GM21367 (cell line): ENCODE measurements at regions not wholly inside any gene's neighbourhood (a gene's known extent, or its start where the extent isn't known, plus 50 kb on each side); places are given as distances from the start of the nearest gene placed in this dataset.

Experiments
- ATAC-seq: cut with Tn5 transposase; IDR thresholded peaks from one replicate; pipeline ENCODE4 v1.9.1; 2021; ENCODE audit not compliant: unreplicated experiment

DNA sequence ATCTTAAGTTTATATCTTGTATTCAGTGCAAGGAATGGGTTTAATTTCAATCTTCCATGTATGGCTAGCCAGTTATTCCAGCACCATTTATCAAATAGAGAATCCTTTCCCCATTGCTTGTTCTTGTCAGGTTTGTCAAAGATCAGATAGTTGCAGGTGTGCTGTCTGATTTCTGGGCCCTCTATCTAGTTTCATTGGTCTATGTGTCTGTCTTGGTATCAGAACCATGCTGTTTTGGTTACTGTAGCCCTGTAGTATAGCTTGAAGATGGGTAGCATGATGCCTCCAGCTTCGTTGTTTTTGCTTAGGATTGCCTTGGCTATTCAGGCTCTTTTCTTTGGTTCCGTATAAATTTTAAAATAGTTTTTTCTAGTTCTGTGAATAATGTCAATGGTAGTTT is 200.0 kb downstream of the MANEA start:
- ATAC-seq: no peak

DNA sequence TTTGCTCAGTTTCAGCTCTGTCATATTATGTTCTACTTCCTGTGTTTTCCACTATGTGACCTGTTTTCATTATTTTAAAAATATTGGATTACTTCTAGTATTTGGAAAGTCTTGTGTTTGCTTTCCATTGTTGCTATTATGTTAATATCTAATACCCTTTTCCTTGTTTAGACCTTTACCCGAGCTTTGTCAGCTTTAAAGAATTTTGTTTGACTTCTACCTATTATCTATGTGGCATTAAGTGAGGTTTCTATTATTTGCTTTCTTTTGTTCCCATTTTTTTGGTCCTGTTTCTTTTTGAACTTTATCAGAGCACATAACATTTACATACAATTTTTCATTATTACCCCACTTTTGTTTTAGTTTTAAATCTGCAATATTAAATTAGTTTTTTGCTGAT is 202.7 kb downstream of the MANEA start:
- no peak for ATAC-seq

DNA sequence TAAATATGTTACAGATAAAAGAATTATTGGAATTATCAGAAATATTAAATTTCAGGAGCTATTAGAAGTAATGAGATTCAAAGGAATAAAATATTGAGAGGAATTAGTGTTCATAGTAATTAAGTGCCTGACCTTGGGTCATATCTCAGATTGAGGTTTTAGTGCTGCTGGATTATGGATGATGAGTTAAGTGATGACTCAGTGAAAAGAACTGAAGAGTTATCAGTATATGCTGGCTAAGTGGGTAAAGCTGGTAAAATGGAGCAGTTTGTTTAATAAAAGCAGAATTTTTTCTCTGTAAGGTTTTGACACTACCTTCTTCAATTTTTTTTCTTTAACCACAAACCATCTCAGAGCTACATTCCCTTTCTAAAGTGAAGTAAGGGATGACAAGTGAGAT is 206.7 kb downstream of the MANEA start:
- ATAC-seq: no peak

DNA sequence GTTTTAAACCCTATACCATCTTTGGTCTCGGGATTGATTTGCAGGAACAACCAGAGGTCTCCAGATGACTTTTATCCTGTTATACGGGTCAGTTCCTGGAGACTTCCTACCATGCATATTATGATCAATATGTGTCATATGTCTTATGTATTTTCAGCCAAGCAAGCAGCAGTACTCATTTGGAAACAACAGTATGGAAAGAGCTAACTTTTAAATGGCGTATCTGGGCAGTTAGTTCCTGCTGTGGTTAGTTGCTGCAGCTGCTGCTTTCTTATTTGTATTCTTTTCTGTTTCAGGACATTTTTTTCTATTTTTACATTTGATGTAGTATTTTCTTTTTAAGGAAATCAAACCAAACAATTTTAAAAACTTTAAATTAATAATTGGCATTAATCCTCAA is 207.5 kb downstream of the MANEA start:
- ATAC-seq: no peak

DNA sequence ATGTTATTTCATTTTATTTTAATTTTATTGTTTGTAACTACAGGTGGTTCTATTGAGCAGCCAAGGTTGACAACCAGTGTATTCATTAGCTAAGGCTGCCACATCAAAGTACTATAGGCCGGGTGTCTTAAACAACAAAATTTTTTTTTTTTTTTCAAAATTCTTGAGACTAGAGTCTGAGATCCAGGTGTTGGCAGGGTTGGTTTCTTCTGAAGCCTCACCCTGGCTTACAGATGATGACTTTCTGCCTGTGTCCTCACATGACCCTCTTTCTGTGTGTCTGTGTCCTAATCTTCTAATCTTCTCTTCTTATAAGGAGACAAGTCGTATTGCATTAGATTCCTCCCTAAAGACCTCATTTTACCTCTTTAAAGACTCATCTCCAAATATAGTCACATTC is 208.4 kb downstream of the MANEA start:
- no peak for ATAC-seq

DNA sequence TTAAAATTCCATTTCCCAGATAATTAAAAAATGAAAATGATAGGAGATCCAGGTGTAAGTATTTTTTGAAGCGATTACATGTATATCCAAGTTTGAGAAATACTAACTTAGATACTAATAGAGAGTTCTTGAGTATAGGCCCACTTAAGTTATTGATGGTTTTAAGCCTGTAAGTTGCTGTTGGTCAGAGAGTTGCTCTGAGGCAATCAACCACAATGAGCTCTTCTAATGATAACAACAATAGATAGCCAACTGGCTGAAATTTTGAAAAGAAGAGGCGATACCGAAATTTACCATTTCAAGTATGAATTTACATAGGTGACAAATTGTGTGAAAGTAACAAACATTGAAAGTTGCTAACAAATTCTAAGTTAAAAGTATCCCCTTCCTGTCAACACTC is 209.5 kb downstream of the MANEA start:
- ATAC-seq: no peak

DNA sequence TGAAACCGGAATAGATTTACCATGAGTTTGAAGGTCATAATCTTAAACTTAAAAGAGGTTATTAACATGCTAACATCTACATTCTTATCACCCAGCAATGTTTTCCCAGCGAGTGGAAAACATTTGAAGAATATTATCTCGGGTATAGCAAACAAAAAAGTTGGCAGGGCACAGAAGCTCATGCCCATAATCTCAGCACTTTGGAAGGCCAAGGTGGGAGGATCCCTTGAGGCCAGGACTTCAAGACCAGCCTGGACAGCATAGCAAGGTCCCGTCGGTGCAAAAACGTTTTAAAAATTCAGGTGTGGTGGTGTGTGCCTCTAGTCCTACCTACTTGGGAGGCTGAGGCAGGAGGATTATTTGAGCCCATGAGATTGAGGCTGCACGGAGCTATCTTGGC is 213.5 kb downstream of the MANEA start:
- ATAC-seq: no peak

DNA sequence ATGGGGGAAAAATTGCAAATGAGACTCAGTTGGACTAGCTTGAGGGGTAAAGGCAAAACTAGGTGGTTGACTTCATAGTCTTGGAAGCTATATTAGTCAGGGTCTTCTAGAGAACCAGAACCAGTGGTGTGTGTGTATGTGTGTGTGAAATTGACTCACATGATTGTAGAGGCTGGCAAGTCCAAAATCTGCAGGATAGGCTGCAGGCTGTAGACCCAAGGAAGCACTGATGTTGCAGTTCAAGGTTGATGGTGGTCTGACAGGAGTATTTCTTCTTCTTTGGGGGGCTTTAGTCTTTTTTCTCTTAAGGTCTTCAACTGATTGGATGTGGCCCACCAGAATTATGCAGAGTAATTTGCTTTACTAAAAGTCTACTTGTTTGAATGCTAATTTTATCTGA is 217.4 kb downstream of the MANEA start:
- ATAC-seq: no peak

DNA sequence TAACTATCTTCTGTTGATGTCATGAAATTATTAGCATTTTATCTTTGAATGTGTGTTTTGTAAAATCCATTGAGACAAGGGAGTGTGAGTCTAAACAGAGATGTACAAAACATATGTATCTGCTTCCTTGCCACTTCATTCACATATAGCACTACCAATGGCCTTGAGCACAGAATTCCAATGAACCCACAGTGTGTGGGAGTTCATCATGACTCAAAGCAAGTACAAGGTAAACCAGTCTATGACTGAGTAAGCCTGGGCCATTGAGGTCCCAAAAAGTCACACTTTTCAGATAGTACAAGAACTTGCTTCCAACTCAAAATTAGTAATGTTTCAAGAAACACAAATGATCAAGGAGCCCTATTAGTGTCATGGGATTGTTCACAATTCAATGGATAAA is 218.6 kb downstream of the MANEA start:
- no peak for ATAC-seq

DNA sequence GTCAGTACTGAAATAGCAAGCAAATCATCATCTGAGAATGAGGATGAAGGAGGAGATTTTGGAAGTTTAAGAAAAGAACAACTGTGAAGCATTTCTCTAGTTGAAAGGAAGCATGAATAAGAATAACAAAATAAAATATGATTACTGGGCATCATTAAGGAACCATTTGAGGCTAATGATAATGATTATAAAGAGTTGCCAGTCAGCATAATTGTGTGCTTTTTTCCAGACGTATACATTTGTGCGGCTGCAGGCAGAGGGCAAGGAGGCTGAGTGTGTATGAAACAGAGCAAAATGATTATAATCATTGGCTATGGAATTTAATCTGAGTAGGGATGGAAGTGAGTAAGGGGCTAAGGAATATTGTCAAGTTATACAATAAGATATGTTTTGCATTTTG is 218.7 kb upstream of the FUT9 start:
- no peak for ATAC-seq

DNA sequence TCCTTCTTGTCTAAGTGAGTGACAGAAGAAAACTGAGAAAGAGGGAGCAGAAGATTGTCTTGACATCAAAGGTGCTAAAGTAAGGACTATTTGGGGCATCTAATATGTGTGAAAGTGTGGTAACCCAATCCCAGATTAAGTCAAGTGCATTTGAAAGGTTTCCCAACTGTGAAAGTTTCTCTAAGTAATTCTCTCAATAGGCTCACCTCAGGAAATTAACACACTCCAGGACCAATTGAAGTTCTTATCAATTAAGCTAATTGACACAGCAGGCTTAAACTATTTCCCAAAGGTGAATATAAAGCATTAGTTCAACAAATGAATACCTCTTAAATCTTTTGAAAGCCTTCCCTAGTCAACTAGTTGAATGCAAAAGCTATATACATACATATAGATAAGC is 212.8 kb upstream of the FUT9 start:
- no peak for ATAC-seq

DNA sequence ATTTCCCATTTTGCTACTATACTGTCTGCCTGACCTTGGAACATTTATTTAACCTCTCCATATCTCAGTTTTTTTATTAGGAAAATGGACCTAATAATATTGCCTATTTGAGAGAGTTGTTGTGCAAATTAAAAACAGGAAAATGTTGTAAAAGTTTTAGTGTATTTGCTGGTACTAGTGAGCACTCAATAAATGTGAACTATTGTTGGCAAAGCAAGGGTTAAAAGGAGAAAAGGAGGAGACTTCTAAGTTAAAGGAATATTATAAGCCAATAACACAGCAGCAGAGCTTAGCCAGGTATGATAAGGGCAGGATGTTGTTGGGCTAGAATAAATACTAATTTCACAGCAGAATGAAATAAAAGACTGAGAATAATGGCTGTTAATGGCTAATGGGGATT is 211.9 kb upstream of the FUT9 start:
- ATAC-seq: no peak

DNA sequence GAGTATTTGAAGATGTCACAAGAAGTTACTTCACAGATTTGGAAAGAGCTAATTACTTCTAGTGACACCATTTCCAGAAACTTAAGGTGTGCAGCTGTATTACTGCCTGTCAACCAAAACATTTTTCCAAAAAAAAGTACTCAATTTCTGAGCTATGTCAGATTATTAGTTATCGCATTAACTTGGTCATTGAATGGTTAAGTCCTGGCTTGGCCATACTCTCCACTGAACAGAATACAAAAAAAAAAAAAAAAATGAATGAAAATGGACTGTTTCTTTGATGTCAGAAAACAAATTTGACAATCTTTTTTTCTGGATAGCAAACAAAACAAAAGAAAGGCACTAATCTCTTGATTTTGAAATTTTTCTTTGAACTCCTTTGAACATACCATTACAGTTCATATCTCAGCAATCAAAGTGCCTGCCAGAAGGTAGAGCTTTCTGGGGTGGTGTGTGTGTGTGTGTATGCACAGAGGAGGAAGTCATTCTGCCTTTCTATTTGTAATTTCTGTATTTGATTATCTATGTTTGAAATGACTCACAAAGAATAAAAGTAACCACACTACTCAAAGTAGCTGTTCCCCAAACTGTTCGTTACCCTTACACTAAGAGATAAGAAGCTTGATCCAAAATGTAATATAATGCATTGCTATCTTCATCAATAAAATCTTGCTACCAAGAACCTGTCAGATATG is 210.8 kb upstream of the FUT9 start:
- ATAC-seq: no peak

DNA sequence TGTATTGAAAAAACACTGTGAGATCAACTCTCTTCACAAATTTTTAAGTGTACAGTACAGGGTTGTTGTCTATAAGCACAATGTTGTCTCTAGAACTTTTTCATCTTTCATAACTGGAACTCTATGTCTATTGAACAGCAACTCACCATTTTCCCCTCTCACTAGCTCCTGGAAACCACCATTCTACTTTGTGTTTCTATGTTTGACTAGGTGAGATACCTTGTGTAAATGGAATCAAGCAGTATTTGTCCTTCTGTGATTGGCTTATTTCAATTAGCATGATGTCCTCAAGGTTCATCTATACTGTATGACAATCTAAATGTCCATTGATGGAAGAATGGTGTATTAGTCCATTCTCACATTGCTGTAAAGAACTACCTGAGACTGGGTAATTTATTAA is 210.1 kb upstream of the FUT9 start:
- no peak for ATAC-seq

DNA sequence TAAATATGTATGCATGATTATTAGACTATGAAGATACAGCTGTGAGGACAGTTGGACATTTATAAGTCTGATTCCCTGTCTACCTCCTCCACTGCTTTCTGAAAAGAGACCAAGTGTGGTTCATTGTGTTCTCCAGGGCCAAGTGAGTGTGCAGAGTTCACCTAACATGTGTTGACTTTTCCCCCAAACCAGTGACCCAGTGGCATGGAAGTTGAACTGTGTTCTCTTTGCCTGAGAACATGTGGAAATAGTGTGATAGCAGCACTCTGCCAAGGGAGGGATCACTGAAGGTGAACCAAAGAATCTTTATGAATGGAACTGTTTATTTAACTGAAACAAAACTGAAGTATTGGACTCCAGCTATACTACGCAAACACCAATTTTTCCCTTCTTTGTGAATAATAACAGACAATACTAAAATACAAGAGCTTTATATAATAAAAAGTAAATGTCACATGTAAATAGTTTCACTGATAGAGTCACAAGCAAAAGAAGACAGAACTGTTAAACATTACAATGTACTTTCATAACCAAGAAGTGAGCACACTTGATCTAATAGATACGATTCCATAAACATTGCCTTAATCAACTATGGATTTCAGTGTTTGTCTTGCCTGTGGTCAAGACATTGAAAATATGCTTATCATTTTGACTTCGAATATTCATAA is 200.3 kb upstream of the FUT9 start:
- ATAC-seq: no peak

DNA sequence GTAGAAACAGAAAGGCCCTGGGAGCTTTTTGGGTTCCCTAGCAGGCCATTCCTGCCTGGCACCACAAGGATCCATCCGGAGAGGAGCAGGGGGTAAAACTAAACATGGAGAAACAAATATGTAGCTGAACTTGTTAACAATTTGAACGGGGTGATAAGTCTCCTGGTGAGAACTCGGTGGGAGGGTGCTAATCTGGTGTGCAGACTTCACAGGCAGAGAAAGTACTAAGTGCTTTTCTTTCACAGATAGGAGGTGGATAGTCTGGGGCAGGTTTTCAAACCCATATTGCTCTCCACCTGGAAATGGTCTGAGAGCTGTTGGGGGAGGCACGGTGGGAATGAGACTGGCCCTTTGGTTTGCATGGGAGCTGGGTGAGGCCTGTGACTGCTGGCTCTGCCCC is 196.3 kb upstream of the FUT9 start:
- no peak for ATAC-seq

DNA sequence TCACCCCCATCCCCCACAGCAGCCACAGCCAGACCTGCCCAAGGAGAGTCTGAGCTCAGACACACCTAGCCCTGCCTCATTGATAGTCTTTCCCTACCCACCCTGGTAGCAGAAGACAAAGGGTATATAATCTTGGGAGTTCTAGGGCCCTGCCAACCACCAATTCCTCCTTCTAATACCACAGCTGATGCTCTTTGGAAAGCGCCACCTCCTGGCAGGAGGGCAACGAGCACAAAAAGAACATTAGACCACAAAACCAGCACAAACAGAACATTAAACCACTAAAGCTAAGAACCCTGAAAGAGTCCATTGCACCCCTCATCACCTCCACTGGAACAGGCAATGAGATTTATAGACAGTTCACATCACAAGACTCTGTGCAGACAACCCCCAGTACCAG is 195.8 kb upstream of the FUT9 start:
- ATAC-seq: no peak

DNA sequence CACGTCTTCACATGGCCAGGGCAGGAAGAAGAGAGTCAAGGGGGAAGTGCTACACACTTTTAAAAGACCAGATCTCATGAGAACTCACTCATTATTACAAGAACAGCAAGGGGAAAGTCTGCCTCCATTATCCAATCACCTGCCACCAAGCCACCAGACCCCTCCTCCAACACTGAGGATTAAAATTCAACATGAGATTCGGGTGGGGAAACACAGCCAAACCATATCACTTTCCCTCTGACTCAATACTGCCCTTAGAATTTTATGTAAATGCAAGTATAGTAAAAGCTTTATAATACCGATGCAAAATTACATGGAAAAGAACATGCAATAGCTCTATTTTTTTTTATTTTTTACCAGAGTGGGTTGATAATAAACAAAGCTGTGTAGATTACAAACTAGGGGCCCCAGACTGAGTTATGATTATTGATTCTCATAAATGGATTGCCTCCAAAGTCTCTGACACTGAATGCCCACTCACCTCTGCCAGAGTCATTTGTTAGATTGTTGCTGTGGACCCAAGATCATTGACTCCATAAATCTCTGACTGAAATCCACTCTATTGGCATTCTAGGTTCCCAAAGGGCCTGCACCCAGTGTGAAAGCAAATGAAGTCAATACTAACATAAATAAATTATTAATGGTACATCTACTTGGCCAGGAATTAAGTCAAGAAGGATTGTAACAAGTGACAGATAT is 184.8 kb upstream of the FUT9 start:
- ATAC-seq: no peak

DNA sequence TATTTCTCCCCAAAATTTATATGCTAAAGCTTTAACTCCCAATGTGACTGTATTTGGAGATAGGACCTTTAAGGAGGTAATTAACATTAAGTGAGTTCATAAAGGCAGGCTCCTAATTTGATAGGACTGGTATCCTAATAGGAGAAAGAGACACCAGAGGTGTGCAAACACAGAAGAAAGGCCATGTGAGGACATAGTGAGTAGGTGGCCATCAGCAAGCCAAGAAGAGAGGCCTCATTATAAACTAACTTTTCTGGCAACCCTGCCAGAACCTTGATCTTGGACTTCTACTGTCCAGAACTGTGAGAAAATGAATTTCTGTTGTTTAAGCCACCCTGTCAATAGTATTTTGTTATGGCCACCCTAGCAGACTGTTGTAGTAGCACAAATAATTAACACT is 177.9 kb upstream of the FUT9 start:
- ATAC-seq: no peak

DNA sequence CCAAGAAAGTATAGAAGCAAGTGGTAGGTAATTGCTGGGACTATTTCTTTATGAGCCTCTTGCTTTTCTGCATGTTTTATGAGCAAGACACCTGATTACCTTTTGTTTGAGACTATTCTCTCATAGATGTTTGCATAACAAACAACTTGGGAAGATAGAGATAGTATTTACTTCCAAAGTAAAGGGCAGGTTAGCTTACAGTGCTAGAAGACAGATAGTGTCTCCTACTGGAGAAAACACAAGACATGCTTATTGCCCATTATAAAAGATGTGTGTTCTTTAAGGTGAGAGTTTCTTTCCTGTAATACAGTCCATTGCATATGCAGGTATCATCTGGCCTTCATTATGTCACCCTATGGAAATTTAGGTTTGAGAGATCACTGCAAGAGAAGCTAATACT is 174.2 kb upstream of the FUT9 start:
- no peak for ATAC-seq

DNA sequence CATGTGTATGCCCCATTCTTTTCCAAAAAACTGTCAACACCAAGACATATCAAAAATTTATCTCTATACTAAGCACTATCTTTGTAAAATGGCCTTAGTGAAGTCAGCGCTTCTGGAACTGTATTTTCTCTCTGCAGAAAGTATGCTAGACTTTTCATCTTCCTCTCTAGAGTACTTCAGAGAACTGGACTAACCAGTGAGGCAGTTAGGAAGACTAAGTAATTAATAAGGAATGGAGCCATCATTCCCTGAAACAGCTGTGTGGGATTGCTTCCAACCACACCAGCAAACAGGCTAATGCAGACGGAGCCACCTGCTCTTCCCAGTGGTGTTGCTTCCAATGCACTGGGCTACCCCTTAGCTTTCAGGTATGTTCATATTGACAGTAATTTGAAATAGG is 169.1 kb upstream of the FUT9 start:
- ATAC-seq: no peak

DNA sequence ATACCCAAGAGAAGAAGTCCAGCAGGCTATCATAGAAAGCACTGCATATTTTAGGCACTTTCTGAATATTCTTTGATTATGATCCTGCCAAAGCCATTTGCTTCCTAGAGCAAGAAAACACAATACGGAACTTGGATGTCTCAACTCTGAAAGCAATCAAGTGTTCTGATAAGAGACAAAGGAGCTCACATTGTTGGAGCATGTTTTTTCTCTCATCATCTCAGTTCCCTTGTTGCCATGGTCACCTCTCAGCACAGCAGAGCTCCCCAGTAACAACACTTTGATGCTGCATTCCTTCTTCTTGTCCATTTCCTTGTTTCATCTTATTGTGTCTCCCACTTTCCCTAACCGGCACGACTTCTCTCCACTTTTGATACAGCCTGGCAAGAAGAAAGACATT is 168.7 kb upstream of the FUT9 start:
- ATAC-seq: no peak

DNA sequence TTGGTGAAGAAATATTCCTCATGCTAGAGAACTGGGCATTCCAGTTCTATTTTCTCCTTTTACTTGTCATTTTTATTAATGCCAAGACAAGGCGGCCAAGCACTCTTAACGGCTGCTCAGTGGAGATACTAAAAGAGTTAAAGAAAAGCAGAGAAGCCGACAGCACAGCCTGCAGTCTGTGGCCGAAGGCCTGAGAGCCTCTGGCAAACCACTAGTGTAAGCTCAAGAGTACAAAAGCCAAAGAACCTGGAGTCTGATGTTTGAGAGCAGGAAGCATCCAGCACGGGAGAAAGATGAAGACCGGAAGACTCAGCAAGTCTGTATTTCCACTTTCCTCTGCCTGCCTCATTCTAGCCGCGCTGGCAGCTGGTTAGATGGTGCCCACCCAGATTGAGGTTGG is 167.1 kb upstream of the FUT9 start:
- ATAC-seq: no peak
